Spleen (tissue), 11 donors: ENCODE measurements at regions not wholly inside any gene's neighbourhood (a gene's known extent, or its start where the extent isn't known, plus 50 kb on each side); places are given as distances from the start of the nearest gene placed in this dataset.

Experiments
- DNase-seq: peaks from one replicate; pipeline ENCODE4 v3.0.0-alpha.2; 2020
- H3K27ac ChIP-seq, 8 donors: fragments of 200-600 bp; sonication (generic) in 7 of 8; 1 replicate in 4 of 8; 2 replicates in 4 of 8; pipeline versions ENCODE4 v1.5.0 to v1.8.0; 2016 to 2021; ENCODE audit warnings: inconsistent platforms in 4 of 8, mild to moderate bottlenecking in 4 of 8, moderate library complexity in 1 of 8
- H3K27me3 ChIP-seq, 7 donors: fragments of 200-600 bp; sonication (generic) in 6 of 7; replicated peaks in 1 of 7; 1 replicate in 4 of 7; 2 replicates in 3 of 7; pipeline versions ENCODE4 v1.5.0 to v1.8.0; 2016 to 2021; ENCODE audit warnings: inconsistent platforms in 3 of 7, mild to moderate bottlenecking in 1 of 7
- H3K36me3 ChIP-seq, 6 donors: fragments of 200-600 bp; sonication (generic) in 5 of 6; 1 replicate in 4 of 6; 2 replicates in 2 of 6; pipeline versions ENCODE4 v1.5.0 to v1.8.0; 2016 to 2021; ENCODE audit warnings: inconsistent platforms in 2 of 6
- H3K4me1 ChIP-seq, 6 donors: fragments of 200-600 bp; sonication (generic) in 5 of 6; 1 replicate in 3 of 6; 2 replicates in 3 of 6; pipeline versions ENCODE4 v1.5.0 to v1.8.0; 2016 to 2021; ENCODE audit warnings: inconsistent platforms in 3 of 6
- H3K4me3 ChIP-seq, 8 donors: fragments of 200-600 bp; sonication (generic) in 7 of 8; 1 replicate in 4 of 8; 2 replicates in 4 of 8; pipeline versions ENCODE4 v1.5.0 to v1.8.0; 2016 to 2021; ENCODE audit warnings: inconsistent platforms in 4 of 8, mild to moderate bottlenecking in 4 of 8, moderate library complexity in 2 of 8
- H3K9me3 ChIP-seq, 8 donors: fragments of 200-600 bp; sonication (generic) in 7 of 8; 1 replicate in 4 of 8; 2 replicates in 4 of 8; pipeline versions ENCODE4 v1.5.0 to v1.8.0; 2016 to 2021; ENCODE audit warnings: inconsistent platforms in 4 of 8
- POLR2A ChIP-seq, 3 donors: fragments of 450-650 bp; IDR thresholded peaks; one replicate each; pipeline ENCODE4 v1.5.1; 2017; ENCODE audit warnings: antibody characterized with exemption in 3 of 3, mild to moderate bottlenecking in 1 of 3
- POLR2AphosphoS5 ChIP-seq, 3 donors: sonication (generic); formaldehyde crosslinking; IDR thresholded peaks; one replicate each; pipeline ENCODE4 v1.5.1; 2017; ENCODE audit warnings: antibody characterized with exemption in 3 of 3
- WGBS, 5 donors: extraction: QIAGEN DNeasy Blood & Tissue Kit in 3 of 5; methylation state at CpG; one replicate each; pipeline versions ENCODE4 v1.1.5 to v1.1.7; 2013 to 2018; 5-methylcytosine and 5-hydroxymethylcytosine counted together
- intact Hi-C: fragments of 100-400 bp; cut with DNase I; formaldehyde crosslinking; loops from one replicate; pipeline ENCODE4 v1.15.0; 2023; ENCODE audit warnings: low total_unique reads
- TF ChIP-seq, protein P1 (sequence below), 11 experiments: fragments of 200-600 bp in 7 of 11; fragments of 450-650 bp in 4 of 11; sonication (generic) in 4 of 11; IDR thresholded peaks in 8 of 11; conservative IDR thresholded peaks in 3 of 11; 1 replicate in 7 of 11; 2 replicates in 4 of 11; pipeline versions ENCODE4 v1.4.0 to v1.8.0; 2016 to 2021; ENCODE audit warnings: antibody characterized with exemption in 11 of 11, inconsistent platforms in 4 of 11, mild to moderate bottlenecking in 1 of 11
- donor health status: healthy with polysubstance abuse.
- donor health status: DM: no; HTN: no; CAD: no; lungs with moderate emphysema.
- donor health status: DM: no; HTN: no; CAD: no.
- donor health status: Bipolar disorder and iron deficiency.
- donor health status: healthy.
- donor health status: DM: no; HTN: no; CAD: no.
- donor health status: DM: yes; HTN: yes; CAD: no.

DNA sequence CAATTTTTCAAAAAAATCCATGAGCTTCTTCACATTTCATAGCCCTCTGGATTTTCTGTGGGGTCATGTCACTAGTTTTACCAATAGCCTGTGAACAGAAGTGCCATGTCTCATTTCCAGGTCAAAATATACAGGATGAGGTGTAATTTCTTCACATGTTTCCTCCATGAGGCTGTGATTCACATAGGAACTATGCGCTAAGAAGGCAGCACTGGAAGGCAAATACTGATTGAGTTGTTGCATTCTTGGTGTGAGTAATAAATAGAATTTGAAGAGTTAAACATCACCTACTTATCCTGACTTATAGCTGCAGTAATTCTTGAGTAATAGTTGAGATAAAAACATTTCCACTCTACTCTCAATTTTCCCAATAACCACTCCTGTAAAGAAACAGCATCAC is 442.3 kb downstream of the HAO1 start:
- Histone ChIP-seq H3K27ac (no peak overlapping the region), H3K27me3 (no peaks in the 10 kb centered on the region), H3K9me3 (peaks cover 0 to 20% (median 14%) of the 10 kb centered on the region in 8 donors), H3K36me3 (no peaks in the 10 kb centered on the region), H3K4me1 (no peaks in the 10 kb centered on the region), H3K4me3 (no peak overlapping the region)
- intact Hi-C loops: no loop called here
- DNase-seq: no peak
- TF ChIP-seq, protein P1, sequence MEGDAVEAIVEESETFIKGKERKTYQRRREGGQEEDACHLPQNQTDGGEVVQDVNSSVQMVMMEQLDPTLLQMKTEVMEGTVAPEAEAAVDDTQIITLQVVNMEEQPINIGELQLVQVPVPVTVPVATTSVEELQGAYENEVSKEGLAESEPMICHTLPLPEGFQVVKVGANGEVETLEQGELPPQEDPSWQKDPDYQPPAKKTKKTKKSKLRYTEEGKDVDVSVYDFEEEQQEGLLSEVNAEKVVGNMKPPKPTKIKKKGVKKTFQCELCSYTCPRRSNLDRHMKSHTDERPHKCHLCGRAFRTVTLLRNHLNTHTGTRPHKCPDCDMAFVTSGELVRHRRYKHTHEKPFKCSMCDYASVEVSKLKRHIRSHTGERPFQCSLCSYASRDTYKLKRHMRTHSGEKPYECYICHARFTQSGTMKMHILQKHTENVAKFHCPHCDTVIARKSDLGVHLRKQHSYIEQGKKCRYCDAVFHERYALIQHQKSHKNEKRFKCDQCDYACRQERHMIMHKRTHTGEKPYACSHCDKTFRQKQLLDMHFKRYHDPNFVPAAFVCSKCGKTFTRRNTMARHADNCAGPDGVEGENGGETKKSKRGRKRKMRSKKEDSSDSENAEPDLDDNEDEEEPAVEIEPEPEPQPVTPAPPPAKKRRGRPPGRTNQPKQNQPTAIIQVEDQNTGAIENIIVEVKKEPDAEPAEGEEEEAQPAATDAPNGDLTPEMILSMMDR (IDR thresholded peaks at IDR 0.05 in 8 of 11, conservative IDR thresholded peaks at IDR 0.05 in 3 of 11): no peak
- TF ChIP-seq POLR2AphosphoS5 (IDR thresholded peaks at IDR 0.05): no peak
- no peak for TF ChIP-seq POLR2A (IDR thresholded peaks at IDR 0.05)
- 94 to 98% (median 96%) methylated on average over 1 of the region's 1 CpG for WGBS, 5 donors

DNA sequence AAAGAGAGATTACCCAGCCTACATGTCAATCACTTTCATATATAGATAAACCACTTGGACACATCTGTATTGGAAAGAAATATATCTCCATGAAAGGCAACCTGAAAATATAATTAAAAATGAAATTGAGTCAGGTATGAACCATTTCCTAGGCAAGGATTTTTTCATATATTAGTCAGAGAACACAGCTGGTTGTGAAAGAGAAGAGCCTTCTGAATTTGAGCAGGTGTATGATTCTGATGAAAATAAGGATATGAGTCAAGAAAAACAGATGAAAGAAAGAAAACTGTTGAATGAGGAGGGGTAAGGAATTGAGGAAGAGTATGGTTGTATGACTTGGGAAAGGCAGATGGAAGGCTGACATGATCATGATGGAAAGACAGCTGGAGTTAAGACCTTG is 441.1 kb downstream of the HAO1 start:
- intact Hi-C loops: no loop called here
- no peak for DNase-seq
- H3K36me3 ChIP-seq: no peaks in the 10 kb centered on the region
- no peaks in the 10 kb centered on the region for H3K4me1 ChIP-seq
- H3K27ac ChIP-seq: no peak overlapping the region
- H3K27me3 ChIP-seq: no peaks in the 10 kb centered on the region
- no peak overlapping the region for H3K4me3 ChIP-seq
- TF ChIP-seq POLR2A (IDR thresholded peaks at IDR 0.05) (no peak), POLR2AphosphoS5 (IDR thresholded peaks at IDR 0.05) (no peak)
- TF ChIP-seq, protein P1 (IDR thresholded peaks at IDR 0.05 in 8 of 11, conservative IDR thresholded peaks at IDR 0.05 in 3 of 11): no peak
- H3K9me3 ChIP-seq: peaks cover 0 to 12% (median 9%) of the 10 kb centered on the region in 8 donors

DNA sequence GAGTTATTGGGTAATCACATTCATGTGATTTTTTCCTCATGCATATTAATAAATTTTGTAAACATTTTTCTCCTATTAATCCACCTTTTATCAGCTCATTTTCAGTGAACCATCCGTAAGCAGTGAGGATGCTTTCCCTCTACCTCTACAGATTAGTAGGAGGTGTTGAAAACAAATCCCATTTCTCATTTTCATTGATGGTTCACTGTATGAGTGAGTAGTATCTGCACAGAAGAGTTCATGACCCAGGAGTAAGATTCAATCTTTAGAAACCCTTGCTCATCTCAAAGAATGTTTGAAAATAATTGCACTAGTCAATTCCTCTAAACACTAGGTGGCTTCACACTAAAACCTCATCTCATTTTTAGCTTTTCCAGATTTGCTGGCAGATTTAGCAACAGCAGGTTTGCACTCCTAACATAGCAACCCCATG is 440.0 kb downstream of the HAO1 start:
- Histone ChIP-seq H3K4me3 (no peak overlapping the region), H3K36me3 (no peaks in the 10 kb centered on the region), H3K4me1 (no peaks in the 10 kb centered on the region), H3K27ac (no peak overlapping the region), H3K9me3 (peaks cover 0 to 2% (median under 1%) of the 10 kb centered on the region in 8 donors), H3K27me3 (no peaks in the 10 kb centered on the region)
- TF ChIP-seq POLR2A (IDR thresholded peaks at IDR 0.05): no peak
- intact Hi-C loops: no loop called here
- 65 to 94% (median 76%) methylated on average over 1 of the region's 1 CpG for WGBS, 5 donors
- no peak for DNase-seq

DNA sequence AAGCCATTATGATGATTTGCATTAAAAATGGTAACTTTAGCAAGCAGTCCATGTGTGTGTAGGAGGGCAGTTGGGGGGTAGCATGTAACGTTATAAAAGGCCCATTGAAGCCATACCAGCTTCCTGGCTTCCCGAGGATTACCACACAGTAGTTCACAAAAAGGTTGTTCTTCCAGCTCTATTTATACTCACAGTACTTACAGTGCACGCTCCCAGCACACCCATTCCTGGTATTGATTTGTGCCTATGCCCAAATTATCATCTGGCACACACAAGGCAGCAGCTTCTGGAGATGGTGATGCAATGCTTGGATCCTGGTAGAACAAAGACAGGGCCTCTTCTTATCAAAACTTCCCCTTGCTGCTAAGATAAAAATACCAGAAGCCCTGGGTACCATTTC is 436.8 kb downstream of the HAO1 start:
- Histone ChIP-seq H3K36me3 (no peaks in the 10 kb centered on the region), H3K9me3 (no peaks in the 10 kb centered on the region), H3K4me3 (no peak overlapping the region), H3K27me3 (no peaks in the 10 kb centered on the region), H3K27ac (no peak overlapping the region), H3K4me1 (no peaks in the 10 kb centered on the region)
- TF ChIP-seq, protein P1 (IDR thresholded peaks at IDR 0.05 in 8 of 11, conservative IDR thresholded peaks at IDR 0.05 in 3 of 11): no peak
- TF ChIP-seq POLR2A (IDR thresholded peaks at IDR 0.05) (no peak), POLR2AphosphoS5 (IDR thresholded peaks at IDR 0.05) (no peak)
- 24 to 48% (median 37%) methylated on average over 3 of the region's 3 CpGs for WGBS, 5 donors
- intact Hi-C loops: no loop called here
- no peak for DNase-seq
